HEK293 (cell line): ENCODE measurements at regions not wholly inside any gene's neighbourhood (a gene's known extent, or its start where the extent isn't known, plus 50 kb on each side); places are given as distances from the start of the nearest gene placed in this dataset.

Source experiments
- PATZ1 ChIP-seq: fragments of 450-650 bp; formaldehyde crosslinking; IDR thresholded peaks from 2 replicates; pipeline ENCODE4 v1.5.1; 2016; ENCODE audit warnings: missing biosample characterization, missing genetic modification characterization
- ZNF202 ChIP-seq: fragments of 450-650 bp; formaldehyde crosslinking; IDR thresholded peaks from 2 replicates; pipeline ENCODE4 v1.5.1; 2016; ENCODE audit warnings: missing biosample characterization, missing genetic modification characterization, borderline replicate concordance
- TF ChIP-seq, protein P1 (sequence below): fragments of 450-650 bp; formaldehyde crosslinking; IDR thresholded peaks from 2 replicates; pipeline ENCODE4 v1.5.1; 2016; ENCODE audit warnings: missing biosample characterization, missing genetic modification characterization

- TF ChIP-seq PATZ1 (tag by site-specific recombination) (no peak), ZNF202 (tag by site-specific recombination) (no peak)
- TF ChIP-seq, protein P1, sequence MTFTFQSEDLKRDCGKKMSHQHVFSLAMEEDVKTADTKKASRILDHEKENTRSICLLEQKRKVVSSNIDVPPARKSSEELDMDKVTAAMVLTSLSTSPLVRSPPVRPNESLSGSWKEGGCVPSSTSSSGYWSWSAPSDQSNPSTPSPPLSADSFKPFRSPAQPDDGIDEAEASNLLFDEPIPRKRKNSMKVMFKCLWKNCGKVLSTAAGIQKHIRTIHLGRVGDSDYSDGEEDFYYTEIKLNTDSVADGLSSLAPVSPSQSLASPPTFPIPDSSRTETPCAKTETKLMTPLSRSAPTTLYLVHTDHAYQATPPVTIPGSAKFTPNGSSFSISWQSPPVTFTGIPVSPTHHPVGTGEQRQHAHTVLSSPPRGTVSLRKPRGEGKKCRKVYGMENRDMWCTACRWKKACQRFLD (tag by site-specific recombination) = no peak
Observed at GRCh38 chr20:56841346-56841908, 212.3 kb downstream of the TFAP2C start.
